Tibial artery (tissue), 4 donors: ENCODE measurements at regions not wholly inside any gene's neighbourhood (a gene's known extent, or its start where the extent isn't known, plus 50 kb on each side); places are given as distances from the start of the nearest gene placed in this dataset.

Source experiments
- DNase-seq, 2 donors: peaks; one replicate each; pipeline ENCODE4 v3.0.0-alpha.2; 2019
- H3K27ac ChIP-seq, 2 donors: fragments of 200-600 bp; sonication (generic) in 1 of 2; 1 replicate in 1 of 2; 2 replicates in 1 of 2; pipeline ENCODE4 v1.5.1; 2018 to 2019; ENCODE audit warnings: mild to moderate bottlenecking in 1 of 2
- H3K27me3 ChIP-seq, 2 donors: fragments of 200-600 bp; sonication (generic) in 1 of 2; one replicate each; pipeline versions ENCODE4 v1.5.1 to v1.6.0; 2016 to 2019
- H3K36me3 ChIP-seq, 3 donors: fragments of 200-600 bp; sonication (generic) in 2 of 3; one replicate each; pipeline ENCODE4 v1.5.1; 2016 to 2019; ENCODE audit warnings: mild to moderate bottlenecking in 2 of 3
- H3K4me1 ChIP-seq, 4 donors: fragments of 200-600 bp; sonication (generic) in 2 of 4; 1 replicate in 3 of 4; 2 replicates in 1 of 4; pipeline ENCODE4 v1.5.1; 2016 to 2019
- H3K4me3 ChIP-seq, 2 donors: fragments of 200-600 bp; sonication (generic) in 1 of 2; 1 replicate in 1 of 2; 2 replicates in 1 of 2; pipeline ENCODE4 v1.5.1; 2018 to 2019; ENCODE audit warnings: mild to moderate bottlenecking in 2 of 2
- H3K9me3 ChIP-seq, 3 donors: fragments of 200-600 bp; sonication (generic) in 1 of 3; one replicate each; pipeline ENCODE4 v1.5.1; 2016 to 2019
- intact Hi-C: fragments of 100-400 bp; cut with DNase I; formaldehyde crosslinking; loops from one replicate; pipeline ENCODE4 v1.15.0; 2023; ENCODE audit warnings: low total_unique reads
- TF ChIP-seq, protein P1 (sequence below), 2 experiments: fragments of 200-600 bp in 1 of 2; fragments of 450-650 bp in 1 of 2; IDR thresholded peaks; one replicate each; pipeline ENCODE4 v1.5.1; 2017 to 2019; ENCODE audit warnings: antibody characterized with exemption in 2 of 2, mild to moderate bottlenecking in 1 of 2, moderate library complexity in 1 of 2

DNA sequence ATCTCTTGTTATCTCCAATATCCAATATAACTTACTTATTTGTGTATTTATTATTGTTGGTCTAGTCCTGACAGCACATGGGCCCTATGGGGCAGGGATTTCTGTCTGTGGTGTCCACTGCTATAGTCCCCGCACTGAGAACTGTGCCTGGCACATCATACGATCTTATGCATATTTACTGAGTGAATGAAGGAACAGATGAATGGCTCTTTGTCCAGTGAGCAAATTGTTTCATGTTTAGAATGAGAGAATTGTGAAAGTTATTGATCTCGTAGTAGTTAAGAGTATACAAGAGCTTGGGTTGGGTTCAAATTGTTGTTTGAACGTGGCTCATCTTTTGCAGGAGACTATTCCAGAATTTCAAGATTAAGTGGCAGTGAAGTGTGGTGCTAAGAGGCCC is 96.1 kb upstream of the SLC34A2 start:
- H3K36me3 ChIP-seq, result no peaks in the 10 kb centered on the region
- intact Hi-C loops, result no loop called here
- H3K27ac ChIP-seq, result no peak overlapping the region
- H3K9me3 ChIP-seq, result no peaks in the 10 kb centered on the region
- DNase-seq, result no peak
- no peaks in the 10 kb centered on the region for H3K27me3 ChIP-seq
- no peaks in the 10 kb centered on the region for H3K4me1 ChIP-seq
- H3K4me3 ChIP-seq, result no peak overlapping the region
- TF ChIP-seq, protein P1, sequence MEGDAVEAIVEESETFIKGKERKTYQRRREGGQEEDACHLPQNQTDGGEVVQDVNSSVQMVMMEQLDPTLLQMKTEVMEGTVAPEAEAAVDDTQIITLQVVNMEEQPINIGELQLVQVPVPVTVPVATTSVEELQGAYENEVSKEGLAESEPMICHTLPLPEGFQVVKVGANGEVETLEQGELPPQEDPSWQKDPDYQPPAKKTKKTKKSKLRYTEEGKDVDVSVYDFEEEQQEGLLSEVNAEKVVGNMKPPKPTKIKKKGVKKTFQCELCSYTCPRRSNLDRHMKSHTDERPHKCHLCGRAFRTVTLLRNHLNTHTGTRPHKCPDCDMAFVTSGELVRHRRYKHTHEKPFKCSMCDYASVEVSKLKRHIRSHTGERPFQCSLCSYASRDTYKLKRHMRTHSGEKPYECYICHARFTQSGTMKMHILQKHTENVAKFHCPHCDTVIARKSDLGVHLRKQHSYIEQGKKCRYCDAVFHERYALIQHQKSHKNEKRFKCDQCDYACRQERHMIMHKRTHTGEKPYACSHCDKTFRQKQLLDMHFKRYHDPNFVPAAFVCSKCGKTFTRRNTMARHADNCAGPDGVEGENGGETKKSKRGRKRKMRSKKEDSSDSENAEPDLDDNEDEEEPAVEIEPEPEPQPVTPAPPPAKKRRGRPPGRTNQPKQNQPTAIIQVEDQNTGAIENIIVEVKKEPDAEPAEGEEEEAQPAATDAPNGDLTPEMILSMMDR (IDR thresholded peaks at IDR 0.05), result no peak

DNA sequence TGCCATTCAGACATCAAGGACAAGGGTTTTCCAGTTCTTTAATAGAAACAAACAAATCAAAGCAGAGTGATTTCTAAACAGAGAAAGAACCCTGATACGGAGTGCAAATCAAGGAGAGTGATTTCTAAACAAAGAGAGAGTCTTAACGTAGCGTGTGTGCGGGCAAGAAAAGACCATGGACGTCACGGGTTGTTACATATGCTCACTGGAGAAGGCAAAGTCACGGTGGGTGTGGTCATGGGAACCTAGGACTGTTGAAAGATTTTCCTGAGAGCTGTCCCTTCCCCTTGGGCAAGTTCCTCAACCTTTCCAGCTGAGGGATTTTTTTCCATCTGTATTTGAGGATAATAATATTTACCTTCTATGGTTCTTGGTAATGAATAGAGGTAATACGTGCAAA is 95.0 kb upstream of the SLC34A2 start:
- intact Hi-C loops, result no loop called here
- no peaks in the 10 kb centered on the region for H3K36me3 ChIP-seq

DNA sequence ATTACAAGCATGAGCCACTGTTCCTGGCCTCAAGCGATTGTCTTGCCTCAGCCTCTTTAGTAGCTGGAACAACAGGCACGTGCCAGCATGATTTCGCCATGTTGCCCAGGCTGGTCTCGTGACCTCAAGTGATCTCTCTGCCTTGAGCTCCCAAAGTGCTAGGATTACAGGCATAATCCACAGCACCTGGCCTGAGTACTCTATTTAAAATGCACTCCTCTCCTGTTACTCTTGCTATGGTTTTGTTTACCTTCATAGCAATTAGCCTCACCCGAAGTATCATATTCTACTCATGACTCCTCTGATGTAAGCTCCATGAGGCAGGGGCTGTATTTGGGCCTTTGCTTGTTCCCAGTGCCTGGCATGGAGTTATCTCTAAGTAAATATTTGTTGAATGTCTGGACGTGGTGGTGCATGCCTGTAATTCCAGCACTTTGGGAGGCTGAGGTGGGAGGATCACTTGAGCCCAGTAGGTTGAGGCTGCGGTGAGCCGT is 92.5 kb upstream of the SLC34A2 start:
- intact Hi-C loops, result no loop called here
- Histone ChIP-seq H3K4me1 (no peaks in the 10 kb centered on the region), H3K36me3 (no peaks in the 10 kb centered on the region), H3K4me3 (no peak overlapping the region), H3K9me3 (no peaks in the 10 kb centered on the region), H3K27me3 (no peaks in the 10 kb centered on the region), H3K27ac (no peak overlapping the region)
- no peak for DNase-seq
- TF ChIP-seq, protein P1 (IDR thresholded peaks at IDR 0.05), result no peak

More for the DNA sequence above, 95.0 kb upstream of the SLC34A2 start:
- Histone ChIP-seq H3K4me1 (no peaks in the 10 kb centered on the region), H3K27me3 (no peaks in the 10 kb centered on the region), H3K9me3 (no peaks in the 10 kb centered on the region), H3K4me3 (no peak overlapping the region), H3K27ac (no peak overlapping the region)
- DNase-seq, result no peak
- TF ChIP-seq, protein P1 (IDR thresholded peaks at IDR 0.05), result no peak

DNA sequence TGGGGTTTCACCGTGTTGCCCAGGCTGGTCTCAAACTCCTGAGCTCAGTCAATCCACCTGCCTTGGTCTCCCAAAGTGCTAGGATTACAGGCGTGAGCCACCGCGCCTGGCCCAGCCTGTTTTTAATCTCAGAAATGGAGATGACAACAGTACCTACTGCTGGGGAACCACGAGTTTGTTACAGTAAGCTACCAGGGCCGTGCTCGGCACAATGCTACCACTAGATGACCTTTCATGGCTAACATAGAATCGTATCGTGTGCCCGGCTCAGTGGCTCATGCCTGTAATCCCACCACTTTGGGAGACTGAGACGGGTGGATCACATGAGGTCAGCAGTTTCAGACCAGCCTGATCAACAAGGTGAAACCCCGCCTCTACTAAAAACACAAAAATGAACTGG is 90.8 kb upstream of the SLC34A2 start:
- Histone ChIP-seq H3K27ac (no peak overlapping the region), H3K4me3 (no peak overlapping the region), H3K4me1 (no peaks in the 10 kb centered on the region), H3K36me3 (no peaks in the 10 kb centered on the region), H3K27me3 (no peaks in the 10 kb centered on the region), H3K9me3 (no peaks in the 10 kb centered on the region)
- intact Hi-C loops, result no loop called here
- DNase-seq, result no peak
- TF ChIP-seq, protein P1 (IDR thresholded peaks at IDR 0.05), result no peak

DNA sequence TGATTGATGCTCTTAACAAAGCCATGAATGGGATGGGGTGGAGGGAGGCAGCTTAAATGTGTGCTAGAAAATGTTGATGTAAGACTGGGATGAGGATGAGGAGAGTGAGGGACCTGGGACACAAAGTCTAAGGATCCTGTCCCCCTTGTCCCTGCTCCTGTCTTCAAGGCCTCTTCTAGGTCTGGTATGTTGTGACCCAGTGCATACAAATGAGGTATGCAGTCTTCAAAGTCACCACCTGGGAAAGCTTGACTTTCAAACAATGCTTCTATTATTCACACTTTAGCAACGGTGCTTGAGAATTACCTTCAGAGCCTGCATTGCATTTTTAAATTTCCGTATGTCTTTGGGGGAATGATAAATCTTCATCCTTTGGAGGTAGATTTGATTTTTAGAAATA is 88.4 kb upstream of the SLC34A2 start:
- no peak overlapping the region for H3K27ac ChIP-seq
- no peak for DNase-seq
- H3K36me3 ChIP-seq, result no peaks in the 10 kb centered on the region
- no peak overlapping the region for H3K4me3 ChIP-seq
- no peaks in the 10 kb centered on the region for H3K27me3 ChIP-seq
- TF ChIP-seq, protein P1 (IDR thresholded peaks at IDR 0.05), result no peak
- intact Hi-C loops, result no loop called here
- H3K9me3 ChIP-seq, result no peaks in the 10 kb centered on the region
- H3K4me1 ChIP-seq, result no peaks in the 10 kb centered on the region

DNA sequence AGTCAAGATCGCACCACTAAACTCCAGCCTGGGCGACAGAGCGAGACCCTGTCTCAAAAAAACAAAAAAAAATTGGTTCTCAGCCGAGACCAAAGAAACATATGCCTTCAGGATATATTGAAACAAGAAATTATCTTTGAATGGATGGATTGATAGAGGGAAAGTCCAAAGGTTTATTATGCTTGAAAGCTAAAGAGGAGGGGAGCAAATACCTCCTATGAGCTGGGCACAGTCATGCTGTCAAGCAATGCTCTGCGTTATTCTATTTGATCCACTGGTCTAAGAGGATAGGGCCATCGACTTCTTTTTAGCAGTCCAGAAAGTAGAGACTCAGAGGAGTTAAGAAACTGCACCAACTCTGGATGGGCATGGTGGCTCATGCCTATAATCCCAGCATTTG is 85.9 kb upstream of the SLC34A2 start:
- Histone ChIP-seq H3K4me1 (no peaks in the 10 kb centered on the region), H3K27me3 (no peaks in the 10 kb centered on the region), H3K36me3 (no peaks in the 10 kb centered on the region), H3K27ac (no peak overlapping the region), H3K9me3 (no peaks in the 10 kb centered on the region), H3K4me3 (no peak overlapping the region)
- intact Hi-C loops, result no loop called here
- TF ChIP-seq, protein P1 (IDR thresholded peaks at IDR 0.05), result no peak
- no peak for DNase-seq
